ENCODE measurements at regions not wholly inside any gene's neighbourhood (a gene's known extent, or its start where the extent isn't known, plus 50 kb on each side); places are given as distances from the start of the nearest gene placed in this dataset.

GRCh38 chr7:20945451-20945850, 158.8 kb upstream of the SP8 start:
- TF ChIP-seq CTCF (IDR thresholded peaks at IDR 0.05; ENCODE audit: low read depth, low read length), result no peak
- Histone ChIP-seq H3K4me3 (ENCODE audit: low read depth, low read length) (no peak overlapping the region), H3K27ac (no peak overlapping the region), H3K27me3 (ENCODE audit: insufficient read depth, low read depth, severe bottlenecking) (no peaks in the 10 kb centered on the region), H3K36me3 (no peaks in the 10 kb centered on the region), H3K9me3 (ENCODE audit: severe bottlenecking) (no peaks in the 10 kb centered on the region)
- DNase-seq, result no peak

GRCh38 chr7:20952916-20953315, 166.2 kb upstream of the SP8 start:
- DNase-seq, result no peak
- Histone ChIP-seq H3K36me3 (no peaks in the 10 kb centered on the region), H3K27me3 (ENCODE audit: insufficient read depth, low read depth, severe bottlenecking) (no peaks in the 10 kb centered on the region), H3K4me3 (ENCODE audit: low read depth, low read length) (no peak overlapping the region), H3K9me3 (ENCODE audit: severe bottlenecking) (no peaks in the 10 kb centered on the region), H3K27ac (no peak overlapping the region)
- no peak for TF ChIP-seq CTCF (IDR thresholded peaks at IDR 0.05; ENCODE audit: low read depth, low read length)

- no peak overlapping the region for H3K27ac ChIP-seq
- H3K27me3 ChIP-seq (ENCODE audit: insufficient read depth, low read depth, severe bottlenecking), result peaks cover 2% of the 10 kb centered on the region
- H3K9me3 ChIP-seq (ENCODE audit: severe bottlenecking), result no peaks in the 10 kb centered on the region
- no peak for TF ChIP-seq CTCF (IDR thresholded peaks at IDR 0.05; ENCODE audit: low read depth, low read length)
- H3K4me3 ChIP-seq (ENCODE audit: low read depth, low read length), result no peak overlapping the region
- no peaks in the 10 kb centered on the region for H3K36me3 ChIP-seq
- no peak for DNase-seq
Measured at GRCh38 chr7:20954711-20955619, 168.3 kb upstream of the SP8 start.

GRCh38 chr7:20958572-20958971, 171.9 kb upstream of the SP8 start:
- no peak overlapping the region for H3K4me3 ChIP-seq (ENCODE audit: low read depth, low read length)
- no peak for DNase-seq
- H3K27ac ChIP-seq, result no peak overlapping the region
- peaks cover 2% of the 10 kb centered on the region for H3K27me3 ChIP-seq (ENCODE audit: insufficient read depth, low read depth, severe bottlenecking)
- no peak for TF ChIP-seq CTCF (IDR thresholded peaks at IDR 0.05; ENCODE audit: low read depth, low read length)
- no peaks in the 10 kb centered on the region for H3K36me3 ChIP-seq
- no peaks in the 10 kb centered on the region for H3K9me3 ChIP-seq (ENCODE audit: severe bottlenecking)

GRCh38 chr7:20959281-20959680, 172.6 kb upstream of the SP8 start:
- no peaks in the 10 kb centered on the region for H3K36me3 ChIP-seq
- H3K27ac ChIP-seq, result no peak overlapping the region
- no peak for TF ChIP-seq CTCF (IDR thresholded peaks at IDR 0.05; ENCODE audit: low read depth, low read length)
- H3K4me3 ChIP-seq (ENCODE audit: low read depth, low read length), result no peak overlapping the region
- H3K9me3 ChIP-seq (ENCODE audit: severe bottlenecking), result no peaks in the 10 kb centered on the region
- peaks cover 2% of the 10 kb centered on the region for H3K27me3 ChIP-seq (ENCODE audit: insufficient read depth, low read depth, severe bottlenecking)
- DNase-seq, result no peak

Data from WERI-Rb-1 (cell line).